ENCODE measurements at regions not wholly inside any gene's neighbourhood (a gene's known extent, or its start where the extent isn't known, plus 50 kb on each side); places are given as distances from the start of the nearest gene placed in this dataset.
"Not testable (repeated sequence)": the region's sequence is repeated elsewhere in the genome, so short reads cannot be mapped to it uniquely, and the experiment has no call there.

DNA sequence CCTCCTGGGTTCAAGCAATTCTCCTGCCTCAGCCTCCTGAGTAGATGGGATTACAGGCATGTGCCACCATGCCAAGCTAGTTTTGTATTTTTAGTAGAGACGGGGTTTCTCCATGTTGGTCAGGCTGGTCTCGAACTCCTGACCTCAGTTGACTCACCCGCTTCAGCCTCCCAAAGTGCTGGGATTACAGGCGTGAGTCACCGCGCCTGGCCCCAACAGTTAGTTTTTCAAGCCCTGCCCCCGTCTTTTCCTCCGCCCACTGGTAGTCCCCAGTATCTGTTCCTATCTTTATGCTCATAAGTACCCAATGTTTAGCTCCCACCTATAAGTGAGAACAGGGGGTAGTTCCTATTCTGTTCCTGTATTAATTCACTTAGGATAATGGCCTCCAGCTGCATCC is 116.6 kb upstream of the TBX3 start:
- not testable (repeated sequence) for TF ChIP-seq POLR2A (IDR thresholded peaks at IDR 0.05; ENCODE audit: low read length); GATA1 (IDR thresholded peaks at IDR 0.05; ENCODE audit: low read depth, low read length)

Measured in erythroblast (primary cell).